Ovary (tissue), 3 donors: ENCODE measurements at regions not wholly inside any gene's neighbourhood (a gene's known extent, or its start where the extent isn't known, plus 50 kb on each side); places are given as distances from the start of the nearest gene placed in this dataset.

Source experiments
- CTCF ChIP-seq, 3 donors: fragments of 450-650 bp in 2 of 3; fragments of 200-600 bp in 1 of 3; IDR thresholded peaks; one replicate each; pipeline versions ENCODE4 v1.5.1 to v1.8.0; 2016 to 2022; ENCODE audit warnings: antibody characterized with exemption in 3 of 3, mild to moderate bottlenecking in 1 of 3
- EP300 ChIP-seq: sonication (generic); formaldehyde crosslinking; IDR thresholded peaks from one replicate; pipeline ENCODE4 v1.6.1; 2017; ENCODE audit warnings: antibody characterized with exemption
- donor health status: DM: no; HTN: no; CAD: no.

GRCh38 chr14:65922142-65922541, 509.6 kb downstream of the FUT8 start:
- TF ChIP-seq CTCF (IDR thresholded peaks at IDR 0.05): no peak
- TF ChIP-seq EP300: no peak
